HFF-Myc (cell line): ENCODE measurements at regions not wholly inside any gene's neighbourhood (a gene's known extent, or its start where the extent isn't known, plus 50 kb on each side); places are given as distances from the start of the nearest gene placed in this dataset.

Source experiments
- DNase-seq: peaks from one replicate; pipeline ENCODE4 v3.0.0-alpha.2; 2011; ENCODE audit warnings: low read depth; ENCODE audit errors: extremely low read depth
- H3K4me3 ChIP-seq: replicated peaks from 2 replicates; pipeline ENCODE4 v1.5.1; 2011; ENCODE audit warnings: low read depth, mild to moderate bottlenecking, control low read depth, low read length
- TF ChIP-seq, protein P1 (sequence below): IDR thresholded peaks from 2 replicates; pipeline ENCODE4 v1.5.1; 2012; ENCODE audit warnings: mild to moderate bottlenecking, low read depth, low read length, control low read depth; ENCODE audit errors: missing control alignments

DNA sequence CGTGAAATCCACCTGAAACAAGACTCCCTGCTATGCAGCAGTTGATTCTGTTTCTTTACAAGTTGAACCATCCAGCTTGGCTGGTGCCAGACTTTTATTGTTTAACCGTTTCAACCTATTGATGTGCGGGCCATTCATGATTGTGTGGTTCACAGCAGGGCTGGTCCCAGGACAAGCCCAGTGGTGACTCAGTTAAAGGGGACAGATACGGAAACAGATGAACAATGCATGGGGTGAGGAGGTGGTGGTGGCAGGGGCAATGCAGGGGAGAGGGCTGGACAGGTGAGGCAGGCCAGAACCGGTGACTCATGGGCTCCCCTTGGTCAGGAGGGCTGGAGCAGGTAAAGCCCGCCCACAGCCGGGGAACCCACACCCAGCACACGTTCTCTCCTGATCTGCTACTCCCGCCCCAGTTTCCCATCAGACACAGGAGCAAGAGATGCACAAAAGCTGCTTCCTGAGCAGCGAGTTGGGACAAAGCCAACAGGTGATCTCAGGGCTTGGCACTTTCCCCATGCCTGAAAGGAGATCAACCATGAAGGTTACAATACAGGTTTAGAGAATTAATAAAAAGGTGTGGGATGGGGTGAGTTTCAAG lies 232.2 kb downstream of the LY86 start:
- no peak for DNase-seq
- H3K4me3 ChIP-seq: no peak overlapping the region
- TF ChIP-seq, protein P1, sequence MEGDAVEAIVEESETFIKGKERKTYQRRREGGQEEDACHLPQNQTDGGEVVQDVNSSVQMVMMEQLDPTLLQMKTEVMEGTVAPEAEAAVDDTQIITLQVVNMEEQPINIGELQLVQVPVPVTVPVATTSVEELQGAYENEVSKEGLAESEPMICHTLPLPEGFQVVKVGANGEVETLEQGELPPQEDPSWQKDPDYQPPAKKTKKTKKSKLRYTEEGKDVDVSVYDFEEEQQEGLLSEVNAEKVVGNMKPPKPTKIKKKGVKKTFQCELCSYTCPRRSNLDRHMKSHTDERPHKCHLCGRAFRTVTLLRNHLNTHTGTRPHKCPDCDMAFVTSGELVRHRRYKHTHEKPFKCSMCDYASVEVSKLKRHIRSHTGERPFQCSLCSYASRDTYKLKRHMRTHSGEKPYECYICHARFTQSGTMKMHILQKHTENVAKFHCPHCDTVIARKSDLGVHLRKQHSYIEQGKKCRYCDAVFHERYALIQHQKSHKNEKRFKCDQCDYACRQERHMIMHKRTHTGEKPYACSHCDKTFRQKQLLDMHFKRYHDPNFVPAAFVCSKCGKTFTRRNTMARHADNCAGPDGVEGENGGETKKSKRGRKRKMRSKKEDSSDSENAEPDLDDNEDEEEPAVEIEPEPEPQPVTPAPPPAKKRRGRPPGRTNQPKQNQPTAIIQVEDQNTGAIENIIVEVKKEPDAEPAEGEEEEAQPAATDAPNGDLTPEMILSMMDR: no peak

DNA sequence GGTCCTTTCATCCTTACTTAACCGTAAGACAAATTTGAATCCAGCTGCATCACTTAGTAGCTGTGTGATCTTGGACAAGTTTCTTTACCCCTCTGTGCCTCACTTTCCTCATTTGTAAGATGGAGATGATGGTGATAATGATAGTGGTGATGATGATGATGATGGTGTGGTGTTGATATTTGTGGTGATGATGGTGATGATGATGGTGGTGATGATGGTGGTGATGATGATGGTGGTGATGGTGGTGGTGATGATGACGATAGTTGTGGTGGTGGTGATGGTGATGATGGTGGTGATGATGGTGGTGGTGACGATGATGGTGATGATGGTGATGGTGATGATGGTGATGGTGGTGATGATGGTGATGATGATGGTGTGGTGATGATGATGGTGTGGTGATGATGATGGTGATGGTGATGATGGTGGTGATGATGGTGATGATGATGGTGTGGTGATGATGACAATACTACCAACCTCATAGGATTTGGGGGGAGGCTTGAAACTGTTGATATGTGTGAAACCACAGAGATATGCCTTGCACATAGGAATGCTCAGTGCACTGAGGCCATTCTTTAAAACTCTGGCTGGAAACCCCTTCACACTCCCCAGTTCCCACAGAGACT lies 233.2 kb downstream of the LY86 start:
- TF ChIP-seq, protein P1: no peak
- H3K4me3 ChIP-seq: no peak overlapping the region
- DNase-seq: no peak

DNA sequence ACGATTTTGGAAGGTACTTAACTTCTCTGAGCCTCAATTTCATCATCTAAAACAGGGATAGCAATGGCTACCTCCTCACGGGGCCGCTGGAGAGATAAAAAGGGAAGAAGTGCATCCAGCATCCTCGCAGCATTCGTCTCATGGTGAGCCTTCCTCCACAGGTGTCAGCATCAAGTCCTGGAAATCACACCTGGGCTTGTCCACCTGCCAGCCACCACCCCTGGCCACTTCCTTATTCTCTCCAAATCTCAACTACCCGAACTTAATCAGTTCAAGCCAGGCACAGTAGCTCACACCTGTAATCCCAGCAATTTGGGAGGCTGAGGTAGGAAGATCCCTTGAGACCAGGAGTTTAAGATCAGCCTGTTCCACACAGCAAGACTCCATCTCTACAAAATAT lies 234.5 kb downstream of the LY86 start:
- no peak for DNase-seq
- TF ChIP-seq, protein P1: no peak
- H3K4me3 ChIP-seq: no peak overlapping the region

DNA sequence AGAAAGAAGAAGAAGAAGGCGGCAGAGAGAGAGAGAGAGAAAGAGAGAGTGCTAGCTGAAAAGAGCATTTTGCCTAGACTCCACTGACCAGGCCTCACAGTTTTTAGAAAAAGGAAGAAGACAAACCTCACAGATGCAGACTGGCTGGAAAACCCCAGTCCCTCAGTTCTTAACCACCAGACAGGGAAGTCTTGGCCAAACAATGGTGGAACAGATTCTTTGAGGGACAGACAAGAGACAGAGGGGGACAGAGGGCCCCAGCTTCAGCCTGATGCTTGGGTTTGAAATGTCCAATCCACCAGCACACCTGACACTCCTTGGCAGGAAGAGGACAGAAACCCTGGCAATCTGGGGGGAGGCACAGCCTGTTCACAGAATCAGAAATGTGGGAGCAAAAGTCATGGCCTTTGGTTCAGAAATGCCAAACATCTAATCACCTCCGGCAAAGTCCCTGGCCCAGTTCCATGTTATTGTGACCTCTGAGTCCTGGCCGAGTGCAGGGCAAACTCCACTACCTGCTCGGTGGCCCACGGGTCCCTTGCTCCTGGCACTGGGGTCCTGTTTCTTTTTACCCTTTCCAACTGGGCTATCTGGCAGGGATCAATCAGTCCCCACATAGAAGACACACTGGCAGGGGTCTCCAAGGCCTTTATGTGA lies 235.2 kb downstream of the LY86 start:
- H3K4me3 ChIP-seq: no peak overlapping the region
- TF ChIP-seq, protein P1: no peak
- DNase-seq: no peak

DNA sequence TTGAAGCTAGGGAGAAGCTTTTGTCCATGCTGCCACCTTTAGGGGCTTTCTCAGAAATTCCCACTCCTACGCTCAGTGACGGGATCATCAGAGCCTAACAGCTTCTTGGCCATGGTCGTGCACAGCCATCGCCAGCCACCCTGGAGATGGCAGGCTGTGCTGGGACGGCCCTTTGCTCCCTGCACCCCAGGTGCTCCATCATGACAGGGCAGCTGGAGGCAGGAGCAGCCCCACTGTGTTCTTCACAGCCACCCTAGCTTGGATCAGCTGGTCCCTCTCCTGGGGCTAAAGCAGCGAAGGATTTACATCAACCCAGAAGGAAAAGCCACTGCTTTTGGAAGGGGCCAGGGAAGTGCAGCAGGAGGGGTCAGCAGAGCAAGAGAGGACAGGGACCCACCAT lies 235.9 kb downstream of the LY86 start:
- H3K4me3 ChIP-seq: no peak overlapping the region
- no peak for DNase-seq
- TF ChIP-seq, protein P1: no peak

DNA sequence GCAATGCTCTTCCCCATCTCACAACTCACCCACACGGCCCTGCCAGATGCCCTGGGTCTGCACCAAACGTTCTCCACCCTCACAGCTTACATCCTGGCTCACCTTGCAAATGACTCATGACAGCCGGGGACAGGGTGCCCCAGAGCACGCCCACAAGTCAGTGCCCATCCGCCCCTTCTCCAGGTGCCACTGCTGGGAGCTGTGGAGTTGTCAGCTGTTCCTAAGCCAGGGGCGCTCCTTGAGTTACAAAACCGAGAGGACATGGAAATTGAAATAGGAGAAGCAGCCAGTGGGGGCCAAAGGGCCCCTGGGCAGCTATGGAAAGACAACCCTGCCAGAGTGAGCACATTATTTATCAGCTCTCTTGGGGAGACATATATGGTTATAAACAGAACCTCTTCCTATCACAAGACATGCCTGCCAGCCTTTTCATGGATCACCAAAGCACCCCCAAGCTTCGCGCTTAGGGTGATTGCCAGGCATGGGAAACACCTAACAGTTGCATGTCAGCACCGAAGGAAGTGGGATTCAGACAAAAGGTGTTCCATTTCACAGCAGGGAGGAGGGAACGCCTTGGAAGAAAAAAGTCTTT lies 236.8 kb downstream of the LY86 start:
- TF ChIP-seq, protein P1: no peak
- no peak for DNase-seq
- no peak overlapping the region for H3K4me3 ChIP-seq
